Right cardiac atrium (tissue), 5 donors: ENCODE measurements at regions not wholly inside any gene's neighbourhood (a gene's known extent, or its start where the extent isn't known, plus 50 kb on each side); places are given as distances from the start of the nearest gene placed in this dataset.
"Not testable (repeated sequence)": the region's sequence is repeated elsewhere in the genome, so short reads cannot be mapped to it uniquely, and the experiment has no call there.

Experiments used
- ATAC-seq, 2 donors: fragments of 200-7000 bp; cut with Tn5 transposase; one replicate each; pipeline versions ENCODE4 v1.8.0 to v1.9.1; 2020; ENCODE audit warnings: moderate library complexity in 2 of 2, mild to moderate bottlenecking in 1 of 2
- DNase-seq, 3 donors: peaks; one replicate each; pipeline ENCODE4 v3.0.0-alpha.2; 2020
- H3K27ac ChIP-seq: one replicate; pipeline ENCODE4 v1.5.1; 2013; ENCODE audit warnings: mild to moderate bottlenecking, low read length, control low read depth, moderate library complexity
- H3K27me3 ChIP-seq: one replicate; pipeline ENCODE4 v1.6.1; 2013; ENCODE audit not compliant: control insufficient read depth, insufficient read depth
- H3K4me1 ChIP-seq: one replicate; pipeline ENCODE4 v1.6.1; 2013; ENCODE audit warnings: low read length; ENCODE audit not compliant: control insufficient read depth, insufficient read depth
- H3K4me3 ChIP-seq: one replicate; pipeline ENCODE4 v1.5.1; 2013; ENCODE audit warnings: low read length, control low read depth
- H3K9me3 ChIP-seq: one replicate; pipeline ENCODE4 v1.6.1; 2013; ENCODE audit warnings: low read length; ENCODE audit not compliant: control insufficient read depth
- WGBS: extraction: QIAGEN DNeasy Blood & Tissue Kit; methylation state at CpG from one replicate; pipeline ENCODE4 v1.1.7; 2013; 5-methylcytosine and 5-hydroxymethylcytosine counted together
- intact Hi-C, 4 donors: fragments of 100-400 bp; cut with DNase I; formaldehyde crosslinking; loops; one replicate each; pipeline versions ENCODE4 v1.11.0 to v1.14.0; 2022 to 2023
- donor health status: healthy with polysubstance abuse.
- donor health status: DM: no; HTN: yes; CAD: no.
- donor health status: DM: no; HTN: no; CAD: no.
- donor health status: DM: no; HTN: yes; CAD: no; lungs with severe emphysema.
- donor health status: DM: yes; HTN: yes; CAD: no.

- H3K27me3 ChIP-seq = no peaks in the 10 kb centered on the region
- peak overlapping the region; percentile 41 for H3K4me3 ChIP-seq
- intact Hi-C loops = loop anchor here in 1 of 4 donors (10.0 kb wide), 2 partner anchors 846 to 1106 kb away; a partner anchor contains a TSS
- ATAC-seq = no peak
- no peak for DNase-seq
- peaks cover 6% of the 10 kb centered on the region for H3K4me1 ChIP-seq
- 40% methylated on average over 7 of the region's 7 CpGs for WGBS
- H3K9me3 ChIP-seq = no peaks in the 10 kb centered on the region
- H3K27ac ChIP-seq = peak overlapping the region; percentile 95
Observed at GRCh38 chr6:27130668-27131428, 116.7 kb upstream of the PRSS16 start.

GRCh38 chr6:27132282-27132531 is 115.3 kb upstream of the PRSS16 start:
- peak overlapping the region; percentile 99 for H3K27ac ChIP-seq
- not testable (repeated sequence) for H3K9me3 ChIP-seq, ATAC-seq, H3K27me3 ChIP-seq, DNase-seq, H3K4me1 ChIP-seq
- H3K4me3 ChIP-seq = peak overlapping the region; percentile 41
- under 1% methylated on average over 14 of the region's 14 CpGs for WGBS
- intact Hi-C loops = loop anchor here in 1 of 4 donors (10.0 kb wide), 2 partner anchors 847 to 1107 kb away; a partner anchor contains a TSS

GRCh38 chr6:27132532-27133280 is 114.8 kb upstream of the PRSS16 start:
- intact Hi-C loops = loop anchor here in 1 of 4 donors (10.0 kb wide), 2 partner anchors 848 to 1108 kb away; a partner anchor contains a TSS
- DNase-seq = peak; percentile 88 to 93 (median 91)

GRCh38 chr6:27133281-27134227 is 113.9 kb upstream of the PRSS16 start:
- Histone ChIP-seq H3K27me3 (no peaks in the 10 kb centered on the region), H3K4me3 (peak overlapping the region; percentile 41), H3K4me1 (peaks cover 4% of the 10 kb centered on the region), H3K27ac (peak overlapping the region; percentile 63), H3K9me3 (no peaks in the 10 kb centered on the region)
- DNase-seq (peak; percentile 59 to 87 (median 86)), ATAC-seq (peak; percentile 7 to 13)
- WGBS = 7% methylated on average over 43 of the region's 43 CpGs
- intact Hi-C loops = loop anchor here in 1 of 4 donors (10.0 kb wide), 2 partner anchors 849 to 1109 kb away; a partner anchor contains a TSS

More at GRCh38 chr6:27132532-27133280, 114.8 kb upstream of the PRSS16 start:
- Histone ChIP-seq H3K9me3 (no peaks in the 10 kb centered on the region), H3K4me1 (peaks cover 4% of the 10 kb centered on the region), H3K27me3 (no peaks in the 10 kb centered on the region), H3K27ac (peak overlapping the region; percentile 99), H3K4me3 (peak overlapping the region; percentile 41)
- peak; percentile 96 to 98 for ATAC-seq
- WGBS = 1% methylated on average over 53 of the region's 53 CpGs

GRCh38 chr6:27135087-27135657 is 112.3 kb upstream of the PRSS16 start:
- intact Hi-C loops = loop anchor here in 1 of 4 donors (10.0 kb wide), 2 partner anchors 850 to 1110 kb away; a partner anchor contains a TSS
- no peak for ATAC-seq
- Histone ChIP-seq H3K27ac (no peak overlapping the region), H3K27me3 (no peaks in the 10 kb centered on the region), H3K9me3 (no peaks in the 10 kb centered on the region), H3K4me3 (no peak overlapping the region), H3K4me1 (peaks cover 4% of the 10 kb centered on the region)
- 92% methylated on average over 3 of the region's 3 CpGs for WGBS
- DNase-seq = no peak

GRCh38 chr6:27136077-27136644 is 111.3 kb upstream of the PRSS16 start:
- Histone ChIP-seq H3K9me3 (no peaks in the 10 kb centered on the region), H3K27ac (no peak overlapping the region), H3K4me1 (peaks cover 4% of the 10 kb centered on the region), H3K27me3 (no peaks in the 10 kb centered on the region), H3K4me3 (no peak overlapping the region)
- WGBS = 93% methylated on average over 6 of the region's 6 CpGs
- intact Hi-C loops = loop anchor here in 1 of 4 donors (10.0 kb wide), 2 partner anchors 851 to 1111 kb away; a partner anchor contains a TSS
- ATAC-seq = no peak
- DNase-seq = no peak

- Histone ChIP-seq H3K27me3 (no peaks in the 10 kb centered on the region), H3K4me3 (no peak overlapping the region), H3K4me1 (peaks cover 4% of the 10 kb centered on the region), H3K27ac (no peak overlapping the region), H3K9me3 (no peaks in the 10 kb centered on the region)
- ATAC-seq (no peak), DNase-seq (no peak)
- intact Hi-C loops = loop anchor here in 1 of 4 donors (10.0 kb wide), 2 partner anchors 852 to 1112 kb away; a partner anchor contains a TSS
- 87% methylated on average over 5 of the region's 5 CpGs for WGBS
Observed at GRCh38 chr6:27136978-27137814, 110.3 kb upstream of the PRSS16 start.

- intact Hi-C loops = loop anchor here in 1 of 4 donors (10.0 kb wide), 2 partner anchors 854 to 1114 kb away; a partner anchor contains a TSS
- DNase-seq (no peak), ATAC-seq (no peak)
- Histone ChIP-seq H3K4me1 (no peaks in the 10 kb centered on the region), H3K27ac (no peak overlapping the region), H3K9me3 (no peaks in the 10 kb centered on the region), H3K4me3 (no peak overlapping the region), H3K27me3 (no peaks in the 10 kb centered on the region)
- 68% methylated on average over 3 of the region's 3 CpGs for WGBS
Observed at GRCh38 chr6:27138406-27138805, 109.1 kb upstream of the PRSS16 start.
